Keratinocyte (primary cell): ENCODE measurements at regions not wholly inside any gene's neighbourhood (a gene's known extent, or its start where the extent isn't known, plus 50 kb on each side); places are given as distances from the start of the nearest gene placed in this dataset.

ENCODE experiments used
- DNase-seq: peaks from one replicate; pipeline ENCODE4 v3.0.0-alpha.2; 2011; ENCODE audit warnings: low read depth, missing footprints, low spot score
- FAIRE-seq: peaks from 2 replicates; lab custom pipeline; 2011; peaks lifted over from hg19 to GRCh38; lab: Jason Lieb, UNC
- H2AFZ ChIP-seq: 2 replicates; pipeline ENCODE4 v1.6.0; 2012; ENCODE audit warnings: low read length, control low read depth, inconsistent platforms; ENCODE audit not compliant: control insufficient read depth
- H3K27ac ChIP-seq: 2 replicates; pipeline ENCODE4 v1.5.1; 2011; ENCODE audit warnings: low read length; ENCODE audit not compliant: control insufficient read depth, insufficient read depth
- H3K27me3 ChIP-seq: 3 replicates; pipeline ENCODE4 v1.6.0; 2011; ENCODE audit warnings: low read length; ENCODE audit not compliant: control insufficient read depth, insufficient read depth; ENCODE audit errors: extremely low read depth
- H3K36me3 ChIP-seq, 2 experiments: 2 replicates in 1 of 2; 3 replicates in 1 of 2; pipeline ENCODE4 v1.5.1; 2011; ENCODE audit warnings: low read length in 2 of 2, mild to moderate bottlenecking in 1 of 2; ENCODE audit not compliant: control insufficient read depth in 2 of 2, insufficient read depth in 2 of 2; ENCODE audit errors: extremely low read depth in 1 of 2
- H3K4me1 ChIP-seq: 3 replicates; pipeline ENCODE4 v1.5.1; 2011; ENCODE audit warnings: low read length; ENCODE audit not compliant: control insufficient read depth, insufficient read depth; ENCODE audit errors: extremely low read depth
- H3K4me2 ChIP-seq: 3 replicates; pipeline ENCODE4 v1.6.0; 2011; ENCODE audit warnings: low read depth, low read length; ENCODE audit not compliant: control insufficient read depth, insufficient read depth; ENCODE audit errors: extremely low read depth
- H3K4me3 ChIP-seq, 3 experiments: fragments of 200-600 bp in 1 of 3; sonication (generic) in 1 of 3; 2 replicates in 2 of 3; 3 replicates in 1 of 3; pipeline ENCODE4 v1.5.1; 2011 to 2016; ENCODE audit warnings: low read length in 3 of 3, mild to moderate bottlenecking in 3 of 3, control low read depth in 2 of 3, inconsistent platforms in 1 of 3, low read depth in 1 of 3, mixed read lengths in 1 of 3, mixed run types in 1 of 3, moderate library complexity in 1 of 3; ENCODE audit not compliant: control insufficient read depth in 2 of 3, insufficient read depth in 2 of 3; ENCODE audit errors: extremely low read depth in 1 of 3
- H3K79me2 ChIP-seq: 2 replicates; pipeline ENCODE4 v1.6.0; 2012; ENCODE audit warnings: low read length; ENCODE audit not compliant: control insufficient read depth, insufficient read depth
- H3K9ac ChIP-seq: 3 replicates; pipeline ENCODE4 v1.6.0; 2011; ENCODE audit warnings: low read length; ENCODE audit not compliant: control insufficient read depth, insufficient read depth; ENCODE audit errors: extremely low read depth
- H3K9me1 ChIP-seq: 3 replicates; pipeline ENCODE4 v1.6.0; 2011; ENCODE audit warnings: low read length; ENCODE audit not compliant: control insufficient read depth, insufficient read depth; ENCODE audit errors: extremely low read depth
- H3K9me3 ChIP-seq: 2 replicates; pipeline ENCODE4 v1.5.1; 2012; ENCODE audit warnings: low read depth, low read length; ENCODE audit not compliant: control insufficient read depth
- H4K20me1 ChIP-seq: 3 replicates; pipeline ENCODE4 v1.6.0; 2011; ENCODE audit warnings: low read length; ENCODE audit not compliant: control insufficient read depth, insufficient read depth; ENCODE audit errors: extremely low read depth
- CTCF ChIP-seq, 3 experiments: IDR thresholded peaks in 1 of 3; conservative IDR thresholded peaks in 1 of 3; optimal IDR thresholded peaks in 1 of 3; 2 replicates in 2 of 3; 3 replicates in 1 of 3; pipeline versions ENCODE3 to v1.5.1; 2011; ENCODE audit warnings: low read length in 3 of 3, mild to moderate bottlenecking in 3 of 3, moderate library complexity in 2 of 3, control low read depth in 1 of 3, inconsistent platforms in 1 of 3; ENCODE audit not compliant: insufficient read depth in 2 of 3; ENCODE audit errors: extremely low read depth in 1 of 3
- EZH2 ChIP-seq: IDR thresholded peaks from one replicate; pipeline ENCODE4 v1.6.1; 2012; ENCODE audit warnings: inconsistent platforms, mild to moderate bottlenecking, low read length, moderate library complexity
- dilution Hi-C: fragments of 300-500 bp; cut with MboI; formaldehyde crosslinking; loops from one replicate; pipeline ENCODE4 v1.7.0; 2020; ENCODE audit warnings: low sequenced_read_pairs; ENCODE audit not compliant: extremely low pct_ligation_motif_present

DNA sequence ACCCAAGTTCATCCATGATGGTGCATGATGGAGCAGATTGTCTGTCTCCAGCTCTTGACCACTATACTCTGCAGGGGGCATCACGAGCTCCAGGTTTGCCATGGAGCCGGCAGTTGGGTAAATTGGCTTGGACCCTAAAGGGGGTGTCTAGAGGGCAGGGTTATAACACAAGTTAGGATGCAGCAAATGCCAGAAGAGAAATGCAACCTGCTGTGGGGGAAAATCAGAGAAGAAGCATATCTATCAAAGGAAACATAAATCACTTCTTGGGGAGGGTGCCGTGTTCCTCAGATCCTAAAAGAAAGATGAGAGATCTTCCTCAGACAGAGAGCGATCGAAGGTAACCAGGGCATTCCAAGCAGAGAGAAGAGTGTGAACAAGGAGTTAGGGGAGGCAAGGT, 334.9 kb downstream of the C12orf75 start:
- Histone ChIP-seq H4K20me1 (no peaks in the 10 kb centered on the region), H2AFZ (no peak overlapping the region), H3K4me2 (no peak overlapping the region), H3K27ac (no peak overlapping the region), H3K79me2 (no peaks in the 10 kb centered on the region), H3K9ac (no peak overlapping the region), H3K4me3 (no peak overlapping the region), H3K9me1 (no peaks in the 10 kb centered on the region), H3K36me3 (no peaks in the 10 kb centered on the region), H3K9me3 (no peaks in the 10 kb centered on the region), H3K27me3 (no peaks in the 10 kb centered on the region), H3K4me1 (peaks cover under 1% of the 10 kb centered on the region)
- no peak for DNase-seq
- TF ChIP-seq EZH2 (no peak), CTCF (optimal IDR thresholded peaks at IDR 0.05 in 1 of 3, IDR thresholded peaks at IDR 0.05 in 1 of 3, conservative IDR thresholded peaks at IDR 0.05 in 1 of 3; ENCODE audit: extremely low read depth in 1 of 3, insufficient read depth in 2 of 3, low read length in 3 of 3) (no peak)
- FAIRE-seq: no peak
- dilution Hi-C loops: no loop called here

DNA sequence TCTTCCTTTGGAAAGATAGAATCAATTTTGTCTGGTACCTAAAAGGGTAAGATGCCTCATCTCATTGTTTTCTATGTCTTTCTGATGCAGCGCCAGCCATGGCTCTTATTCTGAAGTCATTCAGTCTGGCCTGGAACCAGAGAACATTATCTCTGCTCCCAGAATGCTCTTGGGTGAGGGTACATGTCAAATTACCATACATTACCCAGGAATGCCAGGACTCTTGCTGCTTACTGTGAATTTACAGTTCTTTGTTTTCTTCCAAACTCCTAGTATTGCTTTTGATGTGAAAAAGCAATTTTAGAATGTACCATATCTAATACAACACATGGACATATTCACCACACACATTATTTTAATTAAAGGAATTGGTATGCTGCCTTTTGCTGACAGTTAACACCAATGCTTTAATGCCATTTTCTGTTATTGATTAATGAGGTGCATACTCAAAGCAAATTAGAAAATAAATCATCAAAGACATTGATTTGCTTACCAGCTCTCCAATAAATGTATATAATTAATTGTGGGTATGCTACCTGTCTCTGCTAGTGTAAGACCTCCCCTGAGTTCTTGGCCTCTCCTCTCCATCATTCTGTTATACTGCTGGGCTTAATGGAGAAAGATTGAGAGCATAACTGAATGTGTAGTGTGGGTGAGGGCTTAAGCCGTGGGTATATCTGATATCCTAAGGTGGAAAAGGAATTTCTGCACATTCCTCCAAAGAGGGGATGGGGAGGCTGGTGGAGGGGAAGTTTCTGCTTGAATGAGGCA, 337.7 kb downstream of the C12orf75 start:
- H3K4me2 ChIP-seq: no peak overlapping the region
- no peaks in the 10 kb centered on the region for H3K4me1 ChIP-seq
- no peaks in the 10 kb centered on the region for H3K36me3 ChIP-seq
- no peaks in the 10 kb centered on the region for H3K9me3 ChIP-seq
- H3K79me2 ChIP-seq: no peaks in the 10 kb centered on the region
- H4K20me1 ChIP-seq: no peaks in the 10 kb centered on the region
- no peak for DNase-seq
- dilution Hi-C loops: no loop called here
- no peak overlapping the region for H3K9ac ChIP-seq
- FAIRE-seq: no peak
- H3K9me1 ChIP-seq: no peaks in the 10 kb centered on the region
- H2AFZ ChIP-seq: no peak overlapping the region
- H3K27me3 ChIP-seq: no peaks in the 10 kb centered on the region
- no peak for TF ChIP-seq CTCF (optimal IDR thresholded peaks at IDR 0.05 in 1 of 3, IDR thresholded peaks at IDR 0.05 in 1 of 3, conservative IDR thresholded peaks at IDR 0.05 in 1 of 3; ENCODE audit: extremely low read depth in 1 of 3, insufficient read depth in 2 of 3, low read length in 3 of 3)
- no peak overlapping the region for H3K27ac ChIP-seq
- no peak overlapping the region for H3K4me3 ChIP-seq
